ENCODE measurements at regions not wholly inside any gene's neighbourhood (a gene's known extent, or its start where the extent isn't known, plus 50 kb on each side); places are given as distances from the start of the nearest gene placed in this dataset.

GRCh38 chr12:71021491-71021890, 101.0 kb upstream of the PTPRR start:
- TF ChIP-seq, protein P1, sequence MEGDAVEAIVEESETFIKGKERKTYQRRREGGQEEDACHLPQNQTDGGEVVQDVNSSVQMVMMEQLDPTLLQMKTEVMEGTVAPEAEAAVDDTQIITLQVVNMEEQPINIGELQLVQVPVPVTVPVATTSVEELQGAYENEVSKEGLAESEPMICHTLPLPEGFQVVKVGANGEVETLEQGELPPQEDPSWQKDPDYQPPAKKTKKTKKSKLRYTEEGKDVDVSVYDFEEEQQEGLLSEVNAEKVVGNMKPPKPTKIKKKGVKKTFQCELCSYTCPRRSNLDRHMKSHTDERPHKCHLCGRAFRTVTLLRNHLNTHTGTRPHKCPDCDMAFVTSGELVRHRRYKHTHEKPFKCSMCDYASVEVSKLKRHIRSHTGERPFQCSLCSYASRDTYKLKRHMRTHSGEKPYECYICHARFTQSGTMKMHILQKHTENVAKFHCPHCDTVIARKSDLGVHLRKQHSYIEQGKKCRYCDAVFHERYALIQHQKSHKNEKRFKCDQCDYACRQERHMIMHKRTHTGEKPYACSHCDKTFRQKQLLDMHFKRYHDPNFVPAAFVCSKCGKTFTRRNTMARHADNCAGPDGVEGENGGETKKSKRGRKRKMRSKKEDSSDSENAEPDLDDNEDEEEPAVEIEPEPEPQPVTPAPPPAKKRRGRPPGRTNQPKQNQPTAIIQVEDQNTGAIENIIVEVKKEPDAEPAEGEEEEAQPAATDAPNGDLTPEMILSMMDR (IDR thresholded peaks at IDR 0.05) = no peak
- TF ChIP-seq POLR2AphosphoS5 (IDR thresholded peaks at IDR 0.05) (no peak), POLR2A (IDR thresholded peaks at IDR 0.05) (no peak), EP300 (IDR thresholded peaks at IDR 0.05) (no peak)
